ENCODE measurements at regions not wholly inside any gene's neighbourhood (a gene's known extent, or its start where the extent isn't known, plus 50 kb on each side); places are given as distances from the start of the nearest gene placed in this dataset.

DNA sequence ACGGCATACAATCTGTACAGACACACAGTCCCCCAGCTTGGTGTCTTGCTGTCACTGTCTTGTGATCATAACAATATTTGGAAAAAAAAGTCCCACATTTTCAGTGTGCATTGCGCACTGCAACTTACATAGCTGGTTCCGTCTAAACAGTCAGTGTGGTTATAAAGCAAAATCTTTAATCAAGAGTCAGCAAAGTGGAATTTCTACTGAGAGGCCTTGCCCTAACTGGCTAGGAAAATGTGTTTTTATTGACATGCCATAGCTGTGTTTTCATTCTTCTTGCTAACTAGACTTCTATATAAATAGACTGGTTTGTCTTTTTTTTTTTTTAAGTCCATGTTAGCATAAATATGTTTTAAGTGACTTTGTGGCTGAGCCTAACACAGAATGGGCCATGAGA lies 174.8 kb downstream of the POLR2M start:
- TF ChIP-seq, protein P1, sequence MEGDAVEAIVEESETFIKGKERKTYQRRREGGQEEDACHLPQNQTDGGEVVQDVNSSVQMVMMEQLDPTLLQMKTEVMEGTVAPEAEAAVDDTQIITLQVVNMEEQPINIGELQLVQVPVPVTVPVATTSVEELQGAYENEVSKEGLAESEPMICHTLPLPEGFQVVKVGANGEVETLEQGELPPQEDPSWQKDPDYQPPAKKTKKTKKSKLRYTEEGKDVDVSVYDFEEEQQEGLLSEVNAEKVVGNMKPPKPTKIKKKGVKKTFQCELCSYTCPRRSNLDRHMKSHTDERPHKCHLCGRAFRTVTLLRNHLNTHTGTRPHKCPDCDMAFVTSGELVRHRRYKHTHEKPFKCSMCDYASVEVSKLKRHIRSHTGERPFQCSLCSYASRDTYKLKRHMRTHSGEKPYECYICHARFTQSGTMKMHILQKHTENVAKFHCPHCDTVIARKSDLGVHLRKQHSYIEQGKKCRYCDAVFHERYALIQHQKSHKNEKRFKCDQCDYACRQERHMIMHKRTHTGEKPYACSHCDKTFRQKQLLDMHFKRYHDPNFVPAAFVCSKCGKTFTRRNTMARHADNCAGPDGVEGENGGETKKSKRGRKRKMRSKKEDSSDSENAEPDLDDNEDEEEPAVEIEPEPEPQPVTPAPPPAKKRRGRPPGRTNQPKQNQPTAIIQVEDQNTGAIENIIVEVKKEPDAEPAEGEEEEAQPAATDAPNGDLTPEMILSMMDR (IDR thresholded peaks at IDR 0.05; ENCODE audit: insufficient read depth, low read length, poor library complexity, severe bottlenecking): no peak
- Histone ChIP-seq H3K27me3 (ENCODE audit: control insufficient read depth, insufficient read depth, low read length) (no peaks in the 10 kb centered on the region), H3K36me3 (ENCODE audit: control insufficient read depth, insufficient read depth, low read length) (no peaks in the 10 kb centered on the region), H3K4me3 (ENCODE audit: low read depth, low read length) (no peak overlapping the region)
- DNase-seq (ENCODE audit: low read depth): no peak

- H3K4me3 ChIP-seq (ENCODE audit: low read depth, low read length): no peak overlapping the region
- no peak for DNase-seq (ENCODE audit: low read depth)
- TF ChIP-seq, protein P1 (IDR thresholded peaks at IDR 0.05; ENCODE audit: insufficient read depth, low read length, poor library complexity, severe bottlenecking): no peak
- H3K36me3 ChIP-seq (ENCODE audit: control insufficient read depth, insufficient read depth, low read length): no peaks in the 10 kb centered on the region
- no peaks in the 10 kb centered on the region for H3K27me3 ChIP-seq (ENCODE audit: control insufficient read depth, insufficient read depth, low read length)
These were observed 175.5 kb downstream of the POLR2M start for GRCh38 chr15:57881972-57882371.

- no peaks in the 10 kb centered on the region for H3K36me3 ChIP-seq (ENCODE audit: control insufficient read depth, insufficient read depth, low read length)
- H3K4me3 ChIP-seq (ENCODE audit: low read depth, low read length): no peak overlapping the region
- no peaks in the 10 kb centered on the region for H3K27me3 ChIP-seq (ENCODE audit: control insufficient read depth, insufficient read depth, low read length)
- DNase-seq (ENCODE audit: low read depth): no peak
- TF ChIP-seq, protein P1 (IDR thresholded peaks at IDR 0.05; ENCODE audit: insufficient read depth, low read length, poor library complexity, severe bottlenecking): no peak
These were observed 177.2 kb downstream of the POLR2M start for GRCh38 chr15:57883701-57884100.

- Histone ChIP-seq H3K4me3 (ENCODE audit: low read depth, low read length) (no peak overlapping the region), H3K27me3 (ENCODE audit: control insufficient read depth, insufficient read depth, low read length) (no peaks in the 10 kb centered on the region)
These were observed 178.4 kb downstream of the POLR2M start for GRCh38 chr15:57884936-57885335.

DNA sequence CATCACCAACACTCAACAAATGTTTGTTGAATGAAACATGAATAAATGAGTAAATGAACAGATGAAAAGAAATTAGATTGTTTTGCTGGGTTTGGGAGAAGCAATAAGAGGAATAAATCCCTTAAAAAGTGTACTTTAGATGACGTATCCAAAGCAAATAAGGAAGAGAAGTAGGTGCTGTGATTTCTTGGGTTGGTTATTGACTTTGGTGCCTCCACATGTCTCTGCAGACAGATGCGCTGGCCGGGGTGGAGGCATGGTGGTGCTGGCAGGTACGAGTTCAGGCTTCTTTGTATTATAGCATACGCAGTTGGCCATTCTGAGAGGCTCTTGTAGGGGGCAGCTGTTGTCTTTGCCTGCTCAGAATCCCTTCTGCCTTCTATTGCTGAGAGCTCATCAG lies 178.9 kb downstream of the POLR2M start:
- H3K27me3 ChIP-seq (ENCODE audit: control insufficient read depth, insufficient read depth, low read length): no peaks in the 10 kb centered on the region
- TF ChIP-seq, protein P1 (IDR thresholded peaks at IDR 0.05; ENCODE audit: insufficient read depth, low read length, poor library complexity, severe bottlenecking): no peak

More at GRCh38 chr15:57884936-57885335, 178.4 kb downstream of the POLR2M start:
- H3K36me3 ChIP-seq (ENCODE audit: control insufficient read depth, insufficient read depth, low read length): no peaks in the 10 kb centered on the region
- no peak for DNase-seq (ENCODE audit: low read depth)
- TF ChIP-seq, protein P1 (IDR thresholded peaks at IDR 0.05; ENCODE audit: insufficient read depth, low read length, poor library complexity, severe bottlenecking): no peak

GRCh38 chr15:57887825-57888224 lies 177.7 kb downstream of the ALDH1A2 start:
- Histone ChIP-seq H3K4me3 (ENCODE audit: low read depth, low read length) (no peak overlapping the region), H3K36me3 (ENCODE audit: control insufficient read depth, insufficient read depth, low read length) (no peaks in the 10 kb centered on the region), H3K27me3 (ENCODE audit: control insufficient read depth, insufficient read depth, low read length) (no peaks in the 10 kb centered on the region)
- TF ChIP-seq, protein P1 (IDR thresholded peaks at IDR 0.05; ENCODE audit: insufficient read depth, low read length, poor library complexity, severe bottlenecking): no peak
- DNase-seq (ENCODE audit: low read depth): no peak

More for the DNA sequence above, 178.9 kb downstream of the POLR2M start:
- Histone ChIP-seq H3K4me3 (ENCODE audit: low read depth, low read length) (no peak overlapping the region), H3K36me3 (ENCODE audit: control insufficient read depth, insufficient read depth, low read length) (no peaks in the 10 kb centered on the region)
- DNase-seq (ENCODE audit: low read depth): no peak
